Epithelial cell of esophagus (primary cell): ENCODE measurements at regions not wholly inside any gene's neighbourhood (a gene's known extent, or its start where the extent isn't known, plus 50 kb on each side); places are given as distances from the start of the nearest gene placed in this dataset.
A peak's percentile ranks its signal among the peaks of the same experiment; 100 is the strongest.

Experiments used
- DNase-seq: peaks from one replicate; pipeline ENCODE4 v3.0.0; 2010; ENCODE audit warnings: low read depth
- H3K4me3 ChIP-seq: 2 replicates; pipeline ENCODE4 v1.5.1; 2011; ENCODE audit warnings: mild to moderate bottlenecking, low read length, control low read depth
- CTCF ChIP-seq: IDR thresholded peaks from 2 replicates; pipeline ENCODE4 v1.5.1; 2011; ENCODE audit warnings: low read depth, mild to moderate bottlenecking, low read length, control low read depth, inconsistent platforms; ENCODE audit not compliant: insufficient read depth; ENCODE audit errors: missing control alignments

- DNase-seq: peak; percentile 72
- H3K4me3 ChIP-seq: no peak overlapping the region
- TF ChIP-seq CTCF: no peak
These were observed 88.0 kb upstream of the MAGEB18 start for GRCh38 chrX:26050099-26050498.

- no peak overlapping the region for H3K4me3 ChIP-seq
- no peak for TF ChIP-seq CTCF
- DNase-seq: no peak
These were observed 67.3 kb upstream of the MAGEB18 start for GRCh38 chrX:26070882-26071281.

GRCh38 chrX:26071618-26072017, 66.5 kb upstream of the MAGEB18 start:
- TF ChIP-seq CTCF: no peak
- H3K4me3 ChIP-seq: no peak overlapping the region
- DNase-seq: no peak

- no peak overlapping the region for H3K4me3 ChIP-seq
- no peak for DNase-seq
- no peak for TF ChIP-seq CTCF
These were observed 55.0 kb upstream of the MAGEB18 start for GRCh38 chrX:26083093-26083492.
